HG02852 (cell line): ENCODE measurements at regions not wholly inside any gene's neighbourhood (a gene's known extent, or its start where the extent isn't known, plus 50 kb on each side); places are given as distances from the start of the nearest gene placed in this dataset.
A peak's percentile ranks its signal among the peaks of the same experiment; 100 is the strongest.

Experiments
- ATAC-seq: cut with Tn5 transposase; IDR thresholded peaks from one replicate; pipeline ENCODE4 v1.9.1; 2021; ENCODE audit warnings: mild to moderate bottlenecking, moderate library complexity; ENCODE audit not compliant: unreplicated experiment

- no peak for ATAC-seq
Measured at GRCh38 chr2:19664646-19665045, 237.1 kb downstream of the TTC32 start.

DNA sequence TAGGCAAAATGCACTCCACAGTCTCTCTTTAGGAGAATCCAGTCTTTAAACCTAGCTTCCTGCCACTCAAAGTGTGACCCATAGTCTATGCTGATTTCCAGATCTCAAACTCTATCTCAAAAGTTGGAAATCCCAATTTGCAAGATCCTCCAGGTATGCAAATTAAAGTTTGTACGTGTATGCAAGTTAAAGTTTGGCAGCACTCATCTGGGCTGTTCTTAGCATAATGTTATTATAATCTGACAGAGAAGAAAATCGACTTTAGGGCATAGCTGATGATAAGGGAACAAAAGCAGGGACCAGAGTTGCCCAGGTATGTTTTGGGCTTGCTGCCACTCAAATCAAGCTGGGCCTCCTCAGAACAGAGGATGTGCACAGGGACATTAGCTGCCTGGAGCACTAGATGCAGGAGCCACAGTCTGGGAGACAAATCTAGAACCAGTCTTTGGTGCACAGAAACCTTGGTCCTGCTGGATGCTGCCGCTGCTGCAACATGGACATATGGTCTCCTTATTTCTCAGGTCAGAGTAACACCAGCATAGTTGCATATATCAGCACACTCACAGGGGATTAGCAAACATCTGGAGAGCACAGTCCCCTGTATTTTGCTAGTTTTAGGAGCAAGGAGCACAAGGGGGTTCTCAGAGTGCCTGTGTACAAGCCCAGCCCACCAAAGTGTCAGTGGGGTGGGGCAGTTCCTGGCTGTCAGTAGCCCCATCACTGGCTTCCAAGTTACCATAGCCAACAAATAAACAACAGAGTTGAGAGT is 242.6 kb downstream of the TTC32 start:
- ATAC-seq = no peak

DNA sequence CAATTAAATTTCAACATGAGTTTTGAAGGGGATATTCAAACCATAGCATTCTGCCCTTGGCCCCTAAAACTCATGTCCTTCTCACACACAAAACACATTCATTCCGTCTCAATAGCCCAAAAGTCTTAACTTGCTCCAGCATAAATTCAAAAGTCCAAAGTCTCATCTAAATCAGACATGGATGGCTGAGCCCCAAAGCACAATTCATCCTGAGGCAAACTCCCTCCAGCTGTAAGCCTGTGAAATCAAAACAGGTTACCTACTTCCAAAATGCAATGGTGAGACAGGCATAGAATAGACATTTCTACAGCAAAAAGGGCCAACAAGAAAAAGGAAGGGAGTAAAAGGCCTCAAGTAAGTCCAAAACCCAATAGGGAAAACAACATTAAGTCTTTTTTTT is 245.8 kb downstream of the TTC32 start:
- no peak for ATAC-seq

DNA sequence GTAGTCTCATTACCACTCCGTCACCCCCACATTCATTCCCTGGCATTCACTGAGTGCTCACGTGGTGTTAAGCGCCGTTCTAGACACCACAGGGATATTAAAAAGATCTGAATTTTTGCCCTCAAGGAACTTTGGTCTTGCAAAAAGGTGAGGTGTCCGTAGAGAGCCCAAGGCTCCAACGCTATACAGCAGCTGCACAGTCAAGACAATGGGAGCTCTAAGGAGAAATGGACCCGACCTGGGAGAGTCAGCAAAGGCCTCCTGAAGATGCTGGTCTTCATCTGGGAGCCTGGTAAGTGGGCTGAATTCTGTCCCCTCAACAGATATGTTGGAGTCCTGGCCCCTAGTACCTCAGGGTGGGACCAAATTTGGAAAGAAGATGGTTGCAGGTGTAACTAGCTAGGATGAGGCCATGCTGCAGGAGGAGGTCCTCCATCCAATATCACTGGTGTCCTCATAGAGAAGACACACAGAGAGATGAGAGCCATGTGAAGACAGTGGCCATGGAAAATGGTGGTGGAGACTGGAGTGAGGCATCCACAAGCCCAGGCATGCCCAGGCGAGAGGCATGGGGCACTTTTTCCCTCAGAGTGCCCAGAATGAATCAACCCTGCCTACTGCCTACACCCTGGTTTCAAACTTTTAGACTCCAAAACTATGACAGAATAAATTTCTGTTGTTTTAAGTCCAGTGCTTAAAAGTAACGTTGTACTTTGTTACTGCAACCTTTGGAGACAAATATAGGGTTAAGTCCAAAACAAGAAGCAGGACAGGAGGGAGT is 247.3 kb downstream of the TTC32 start:
- ATAC-seq = no peak

DNA sequence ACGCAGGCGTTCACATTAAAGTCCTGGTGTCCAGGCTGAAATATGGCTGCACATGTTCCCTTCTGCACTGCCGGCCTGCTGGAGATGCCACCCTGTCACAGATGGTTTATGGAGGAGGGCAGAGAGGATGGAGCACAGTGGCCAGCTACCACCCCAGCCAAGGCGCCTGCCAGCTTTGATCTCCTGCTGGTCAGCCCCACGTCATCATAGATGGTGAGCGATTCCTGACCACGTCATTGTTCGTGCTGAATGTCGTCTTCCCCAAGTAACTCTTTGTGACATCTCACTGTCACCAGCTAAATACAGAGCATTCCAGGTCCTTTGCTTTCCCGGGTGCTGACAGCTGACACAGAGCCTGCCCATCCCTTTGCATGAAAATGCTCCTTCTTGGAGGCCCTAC is 248.3 kb downstream of the TTC32 start:
- ATAC-seq = no peak

GRCh38 chr2:19652811-19653210 is 249.0 kb downstream of the TTC32 start:
- ATAC-seq = no peak

DNA sequence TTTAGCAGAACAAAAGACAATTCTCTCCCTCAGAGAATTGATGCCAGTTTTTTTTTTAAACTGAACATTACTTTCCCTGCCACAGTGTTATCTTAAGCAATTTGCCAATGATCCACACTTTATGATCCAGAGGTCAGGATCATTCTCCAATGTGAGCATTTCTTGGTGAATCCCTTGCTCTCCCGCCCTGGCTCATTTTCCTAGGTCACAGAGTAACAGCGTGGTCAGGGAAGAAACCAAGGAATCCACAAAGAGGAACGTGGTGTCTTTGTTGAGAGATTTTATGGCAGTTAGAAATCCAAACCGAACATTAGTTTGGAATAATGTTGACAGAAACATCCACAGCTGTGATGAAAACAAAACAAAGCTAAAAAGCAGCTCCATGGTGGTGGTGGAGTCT is 250.3 kb downstream of the TTC32 start:
- ATAC-seq = no peak

GRCh38 chr2:19649785-19650380 is 251.9 kb downstream of the TTC32 start:
- no peak for ATAC-seq

GRCh38 chr2:19649142-19649541 is 252.6 kb downstream of the TTC32 start:
- ATAC-seq = no peak

- ATAC-seq = no peak
Measured at GRCh38 chr2:19648583-19648982, 253.2 kb downstream of the TTC32 start.

DNA sequence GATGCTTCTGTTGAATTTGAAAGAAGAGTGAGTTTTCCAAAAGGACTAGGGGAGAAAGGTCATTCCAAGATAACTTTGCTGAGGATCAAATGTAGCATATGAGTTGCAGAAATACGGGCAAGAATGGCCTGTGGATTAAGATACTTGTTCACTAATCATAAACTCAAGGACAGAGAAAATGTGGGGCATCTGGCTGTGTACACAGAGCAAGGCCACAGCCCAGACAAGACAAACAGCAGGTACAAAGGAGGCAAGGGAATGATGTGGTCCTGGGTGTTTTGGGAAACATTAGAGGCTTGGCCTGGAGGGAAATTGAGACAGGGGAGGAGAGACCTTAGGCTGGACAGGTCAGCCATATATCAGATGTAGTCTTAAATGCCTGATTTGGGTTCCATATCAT is 254.8 kb downstream of the TTC32 start:
- no peak for ATAC-seq

DNA sequence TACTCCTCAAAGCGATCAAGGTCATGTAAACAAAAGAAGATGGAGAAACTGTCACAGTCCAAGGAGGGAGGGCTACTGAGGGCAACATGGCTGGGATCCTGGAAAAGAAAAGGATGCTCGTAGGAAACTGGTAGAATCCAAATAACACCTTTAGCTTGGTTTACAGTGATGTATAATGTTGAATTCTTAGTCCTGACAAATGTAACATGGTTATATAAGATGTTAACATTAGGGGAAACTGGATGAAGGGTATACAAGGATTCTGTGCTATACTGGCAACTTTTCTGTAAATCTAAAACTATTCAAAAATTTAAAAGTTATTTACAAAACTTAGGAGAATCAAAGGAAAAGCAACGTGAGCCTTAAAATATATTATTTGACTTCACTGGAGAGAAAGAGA is 257.0 kb downstream of the TTC32 start:
- no peak for ATAC-seq

GRCh38 chr2:19643117-19643518 is 258.7 kb downstream of the TTC32 start:
- peak; percentile 83 for ATAC-seq

GRCh38 chr2:19642501-19642900 is 259.3 kb downstream of the TTC32 start:
- ATAC-seq = no peak

GRCh38 chr2:19635951-19636510 is 265.8 kb downstream of the TTC32 start:
- no peak for ATAC-seq

GRCh38 chr2:19632403-19632991 is 269.3 kb downstream of the TTC32 start:
- no peak for ATAC-seq

GRCh38 chr2:19631871-19632270 is 269.9 kb downstream of the TTC32 start:
- ATAC-seq = no peak

DNA sequence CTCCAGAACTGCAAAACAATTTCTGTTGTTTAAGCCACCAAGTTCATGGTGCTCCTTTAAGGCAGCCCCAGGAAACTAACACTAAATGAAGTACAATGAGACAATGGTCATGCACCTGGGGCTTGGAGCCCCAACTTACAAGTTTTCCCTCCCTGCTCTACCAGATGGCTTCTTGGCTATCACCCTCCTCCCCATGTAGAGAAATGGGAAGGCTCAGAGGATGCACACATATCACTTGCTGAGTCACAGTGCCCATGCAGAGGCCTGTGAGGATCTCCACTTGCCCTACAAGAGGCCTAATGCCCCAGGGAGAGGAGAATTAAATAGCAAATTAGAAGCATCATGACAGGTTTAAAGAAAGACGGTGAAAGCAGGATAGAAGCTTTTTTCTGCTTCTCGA is 270.9 kb downstream of the TTC32 start:
- ATAC-seq = no peak

GRCh38 chr2:19627359-19627758 is 268.9 kb upstream of the OSR1 start:
- ATAC-seq = no peak

DNA sequence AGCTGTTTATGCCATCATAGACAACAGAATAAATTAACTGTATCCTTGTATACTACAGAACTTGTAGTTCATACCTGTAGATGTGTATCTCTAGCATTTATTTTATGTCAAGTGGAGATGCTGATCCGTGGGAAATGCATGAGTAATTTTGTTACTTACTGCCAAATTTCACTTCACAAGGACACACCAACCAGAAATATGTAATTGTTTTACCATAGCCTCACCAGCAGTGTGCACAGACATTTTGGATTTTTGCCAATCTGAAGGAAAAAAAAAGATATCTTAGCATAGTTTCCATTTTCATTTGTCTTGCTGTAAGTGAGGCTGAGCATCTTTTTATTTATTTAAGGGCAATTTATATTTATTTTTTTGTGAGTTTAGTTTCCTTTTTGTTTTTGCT is 265.1 kb upstream of the OSR1 start:
- ATAC-seq = no peak

- no peak for ATAC-seq
Measured at GRCh38 chr2:19617257-19617848, 258.9 kb upstream of the OSR1 start.
